ENCODE measurements at regions not wholly inside any gene's neighbourhood (a gene's known extent, or its start where the extent isn't known, plus 50 kb on each side); places are given as distances from the start of the nearest gene placed in this dataset.

DNA sequence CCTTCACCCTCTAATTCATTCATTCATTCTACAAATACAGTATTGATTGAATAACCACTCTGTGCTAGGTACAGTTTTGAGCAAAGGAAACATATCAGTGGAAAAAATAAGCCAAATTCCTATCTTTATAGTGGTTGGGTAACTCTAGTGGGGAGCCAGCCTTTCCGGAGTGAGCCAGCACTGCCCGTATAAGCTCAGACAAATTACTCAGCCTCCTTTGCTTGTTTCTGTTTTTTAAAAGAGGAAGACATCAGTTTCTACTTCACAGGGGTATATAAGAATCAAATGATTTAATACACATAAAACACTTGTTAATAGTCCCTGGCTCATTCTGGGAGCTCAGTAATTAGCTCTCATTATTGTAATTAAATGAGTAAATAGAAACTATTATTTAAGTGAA is 238.2 kb upstream of the MAD2L1 start:
- TF ChIP-seq, protein P1, sequence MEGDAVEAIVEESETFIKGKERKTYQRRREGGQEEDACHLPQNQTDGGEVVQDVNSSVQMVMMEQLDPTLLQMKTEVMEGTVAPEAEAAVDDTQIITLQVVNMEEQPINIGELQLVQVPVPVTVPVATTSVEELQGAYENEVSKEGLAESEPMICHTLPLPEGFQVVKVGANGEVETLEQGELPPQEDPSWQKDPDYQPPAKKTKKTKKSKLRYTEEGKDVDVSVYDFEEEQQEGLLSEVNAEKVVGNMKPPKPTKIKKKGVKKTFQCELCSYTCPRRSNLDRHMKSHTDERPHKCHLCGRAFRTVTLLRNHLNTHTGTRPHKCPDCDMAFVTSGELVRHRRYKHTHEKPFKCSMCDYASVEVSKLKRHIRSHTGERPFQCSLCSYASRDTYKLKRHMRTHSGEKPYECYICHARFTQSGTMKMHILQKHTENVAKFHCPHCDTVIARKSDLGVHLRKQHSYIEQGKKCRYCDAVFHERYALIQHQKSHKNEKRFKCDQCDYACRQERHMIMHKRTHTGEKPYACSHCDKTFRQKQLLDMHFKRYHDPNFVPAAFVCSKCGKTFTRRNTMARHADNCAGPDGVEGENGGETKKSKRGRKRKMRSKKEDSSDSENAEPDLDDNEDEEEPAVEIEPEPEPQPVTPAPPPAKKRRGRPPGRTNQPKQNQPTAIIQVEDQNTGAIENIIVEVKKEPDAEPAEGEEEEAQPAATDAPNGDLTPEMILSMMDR (IDR thresholded peaks at IDR 0.05) = no peak
- DNase-seq (ENCODE audit: low spot score) = no peak
- no peak overlapping the region for H3K4me3 ChIP-seq
- H3K27ac ChIP-seq = no peak overlapping the region

DNA sequence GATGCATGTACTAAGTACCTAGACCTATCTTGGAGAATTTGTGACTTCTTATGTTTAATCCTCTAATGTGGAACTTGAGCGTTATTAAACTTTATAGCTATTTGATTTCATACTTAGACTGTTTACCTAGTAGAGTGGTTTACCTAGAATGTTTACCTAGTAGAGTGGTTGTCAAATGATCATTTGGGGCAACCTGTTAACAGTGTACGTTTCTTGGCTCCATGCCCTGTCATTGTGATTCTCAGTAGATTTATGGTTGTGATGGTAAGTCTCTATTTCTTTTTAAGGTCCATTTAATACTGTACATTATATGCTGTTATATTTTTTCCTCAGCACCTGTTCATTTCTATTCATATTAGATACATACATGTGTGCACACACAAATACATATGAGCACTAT is 233.0 kb upstream of the MAD2L1 start:
- TF ChIP-seq, protein P1 (IDR thresholded peaks at IDR 0.05) = no peak
- H3K4me3 ChIP-seq = no peak overlapping the region
- DNase-seq (ENCODE audit: low spot score) = no peak
- no peak overlapping the region for H3K27ac ChIP-seq

DNA sequence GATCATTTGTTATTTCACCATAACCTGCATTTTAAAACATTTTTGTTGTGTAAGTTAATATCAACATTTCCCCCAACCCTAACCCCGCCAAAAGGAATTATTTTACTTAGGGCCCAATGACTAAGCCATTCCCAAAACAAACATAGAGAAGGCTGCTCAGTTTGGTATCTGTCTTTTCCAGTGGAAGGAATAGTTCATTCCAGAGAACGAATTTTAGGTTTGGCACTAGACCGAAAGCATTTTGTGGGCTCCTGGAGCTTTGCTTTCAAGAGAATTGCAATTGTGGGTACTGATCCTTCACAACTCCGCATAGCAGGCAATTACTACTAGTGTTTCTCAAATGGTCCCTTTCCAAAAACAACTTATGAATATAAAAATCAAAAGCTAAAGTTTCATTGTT is 226.7 kb upstream of the MAD2L1 start:
- Histone ChIP-seq H3K27ac (no peak overlapping the region), H3K4me3 (no peak overlapping the region)
- TF ChIP-seq, protein P1 (IDR thresholded peaks at IDR 0.05) = no peak
- DNase-seq (ENCODE audit: low spot score) = no peak

DNA sequence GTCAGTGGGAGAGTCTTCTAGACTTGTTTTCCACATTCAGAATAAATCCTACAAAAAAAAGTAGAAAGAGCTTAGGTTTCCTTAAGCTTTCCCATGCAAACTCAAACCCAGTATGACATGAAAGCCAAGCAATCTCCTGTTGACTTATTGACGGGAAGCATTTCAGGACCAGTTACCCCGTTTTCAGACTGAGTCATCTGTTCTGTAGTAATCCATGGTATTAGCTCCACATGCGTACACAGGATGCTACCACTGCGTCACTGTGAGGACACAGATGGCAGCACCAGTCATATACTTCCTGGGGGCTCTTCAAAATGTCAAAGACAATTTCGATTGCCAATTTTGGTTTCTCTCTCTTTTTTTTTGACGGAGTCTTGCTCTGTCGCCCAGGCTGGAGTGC is 224.9 kb upstream of the MAD2L1 start:
- Histone ChIP-seq H3K4me3 (no peak overlapping the region), H3K27ac (no peak overlapping the region)
- TF ChIP-seq, protein P1 (IDR thresholded peaks at IDR 0.05) = no peak
- no peak for DNase-seq (ENCODE audit: low spot score)

DNA sequence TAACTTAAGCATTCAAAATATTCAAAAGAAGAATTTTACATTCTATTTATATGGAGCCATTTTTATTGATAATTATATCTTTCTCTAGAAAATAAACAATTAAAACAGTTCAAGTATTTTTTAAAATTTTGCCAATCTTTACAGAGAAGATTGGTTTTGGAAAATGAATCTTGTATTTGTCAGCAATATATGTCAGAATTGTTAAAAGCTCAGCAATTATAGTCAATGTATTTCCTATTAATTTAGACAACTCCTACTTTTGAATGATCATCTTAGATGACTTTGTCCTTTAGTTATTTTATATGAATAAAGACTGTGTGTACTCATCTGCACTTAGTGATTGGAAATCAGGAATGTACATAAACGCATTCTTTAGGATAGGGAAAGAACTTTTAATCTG is 223.9 kb upstream of the MAD2L1 start:
- no peak overlapping the region for H3K27ac ChIP-seq
- no peak for DNase-seq (ENCODE audit: low spot score)
- no peak overlapping the region for H3K4me3 ChIP-seq
- TF ChIP-seq, protein P1 (IDR thresholded peaks at IDR 0.05) = no peak

DNA sequence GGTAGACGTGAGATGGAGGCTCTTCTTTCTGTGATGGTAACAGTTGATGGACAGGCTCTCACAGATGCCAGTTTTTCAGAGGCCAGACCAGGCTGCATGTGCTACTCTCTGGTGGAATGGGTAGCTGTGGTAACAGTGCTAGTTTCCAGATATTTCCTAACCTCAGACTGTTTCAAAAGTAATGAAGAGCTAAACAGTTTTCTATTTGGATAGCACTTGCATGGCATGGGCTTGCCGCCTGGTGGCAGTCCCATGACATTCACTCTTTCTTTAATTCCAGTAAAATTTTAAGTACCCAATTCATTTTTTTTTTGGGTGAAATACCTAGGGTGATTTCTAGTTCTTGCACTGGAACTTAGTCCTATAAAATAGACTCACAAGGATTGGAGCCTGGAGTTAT is 220.2 kb upstream of the MAD2L1 start:
- Histone ChIP-seq H3K4me3 (no peak overlapping the region), H3K27ac (no peak overlapping the region)
- TF ChIP-seq, protein P1 (IDR thresholded peaks at IDR 0.05) = no peak
- DNase-seq (ENCODE audit: low spot score) = no peak

DNA sequence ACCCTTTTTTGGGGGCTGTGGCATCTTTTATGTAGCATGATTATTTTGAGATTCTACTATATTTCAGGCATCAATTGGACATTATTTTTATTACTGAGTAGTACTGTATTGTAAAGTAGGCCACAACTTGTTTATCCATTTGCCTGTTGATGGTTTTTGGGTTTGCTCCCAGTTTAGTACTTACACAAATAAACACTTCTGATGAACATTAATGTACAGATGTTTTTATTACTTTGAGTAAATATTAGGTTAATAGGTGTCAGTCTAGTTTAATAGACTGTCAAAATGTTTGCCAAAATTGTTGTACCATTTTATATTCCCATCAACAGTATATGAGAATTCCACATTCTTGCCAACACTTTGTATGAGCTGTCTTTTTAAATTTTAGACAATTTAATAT is 214.9 kb upstream of the MAD2L1 start:
- TF ChIP-seq, protein P1 (IDR thresholded peaks at IDR 0.05) = no peak
- DNase-seq (ENCODE audit: low spot score) = no peak
- Histone ChIP-seq H3K27ac (no peak overlapping the region), H3K4me3 (no peak overlapping the region)

Measured in coronary artery (tissue), 2 donors.